ENCODE measurements at regions not wholly inside any gene's neighbourhood (a gene's known extent, or its start where the extent isn't known, plus 50 kb on each side); places are given as distances from the start of the nearest gene placed in this dataset.

DNA sequence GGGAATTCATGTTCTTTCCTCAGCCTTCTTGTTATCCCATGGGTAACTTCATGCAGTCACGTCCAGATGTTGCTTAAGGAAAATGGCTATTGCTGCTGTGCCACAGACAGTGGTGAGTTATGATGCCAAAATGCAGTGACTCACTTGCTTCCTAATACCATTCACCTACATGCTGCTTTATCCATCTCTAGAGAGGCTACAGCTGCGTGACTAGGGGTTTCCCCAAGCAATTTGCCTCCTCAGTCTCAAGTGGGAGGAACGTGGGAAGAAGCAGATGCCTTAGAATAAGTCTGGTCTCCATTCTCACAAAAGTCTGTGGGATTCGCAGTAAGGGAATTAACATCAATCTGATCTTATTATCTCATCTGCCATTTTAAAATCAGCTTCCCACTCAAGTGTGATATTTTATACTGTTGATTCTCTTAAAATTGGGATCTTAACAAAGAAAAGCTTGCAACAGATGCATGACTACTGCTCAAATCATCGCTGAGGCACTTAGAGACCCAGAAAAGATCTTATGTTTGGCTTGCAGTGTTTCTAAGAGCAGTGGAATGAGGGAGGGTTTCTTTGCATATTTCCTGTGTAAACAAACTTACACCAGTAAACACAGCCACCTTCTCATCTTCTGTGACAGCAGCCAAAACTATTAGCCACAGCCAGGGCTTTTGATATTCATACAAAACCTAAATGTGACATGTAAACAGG is 62.0 kb upstream of the ACP3 start:
- TF ChIP-seq, protein P1, sequence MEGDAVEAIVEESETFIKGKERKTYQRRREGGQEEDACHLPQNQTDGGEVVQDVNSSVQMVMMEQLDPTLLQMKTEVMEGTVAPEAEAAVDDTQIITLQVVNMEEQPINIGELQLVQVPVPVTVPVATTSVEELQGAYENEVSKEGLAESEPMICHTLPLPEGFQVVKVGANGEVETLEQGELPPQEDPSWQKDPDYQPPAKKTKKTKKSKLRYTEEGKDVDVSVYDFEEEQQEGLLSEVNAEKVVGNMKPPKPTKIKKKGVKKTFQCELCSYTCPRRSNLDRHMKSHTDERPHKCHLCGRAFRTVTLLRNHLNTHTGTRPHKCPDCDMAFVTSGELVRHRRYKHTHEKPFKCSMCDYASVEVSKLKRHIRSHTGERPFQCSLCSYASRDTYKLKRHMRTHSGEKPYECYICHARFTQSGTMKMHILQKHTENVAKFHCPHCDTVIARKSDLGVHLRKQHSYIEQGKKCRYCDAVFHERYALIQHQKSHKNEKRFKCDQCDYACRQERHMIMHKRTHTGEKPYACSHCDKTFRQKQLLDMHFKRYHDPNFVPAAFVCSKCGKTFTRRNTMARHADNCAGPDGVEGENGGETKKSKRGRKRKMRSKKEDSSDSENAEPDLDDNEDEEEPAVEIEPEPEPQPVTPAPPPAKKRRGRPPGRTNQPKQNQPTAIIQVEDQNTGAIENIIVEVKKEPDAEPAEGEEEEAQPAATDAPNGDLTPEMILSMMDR (IDR thresholded peaks at IDR 0.05): no peak
- TF ChIP-seq SMC3 (IDR thresholded peaks at IDR 0.05): no peak
- no peak for TF ChIP-seq CHD2 (IDR thresholded peaks at IDR 0.05; ENCODE audit: low read length, partially characterized antibody)
- no peak for TF ChIP-seq EP300 (IDR thresholded peaks at IDR 0.05)
- no peak for TF ChIP-seq CBX2 (IDR thresholded peaks at IDR 0.05; ENCODE audit: borderline replicate concordance, low read depth)
- no peak for TF ChIP-seq CBX8 (IDR thresholded peaks at IDR 0.05)
- TF ChIP-seq, protein P2, sequence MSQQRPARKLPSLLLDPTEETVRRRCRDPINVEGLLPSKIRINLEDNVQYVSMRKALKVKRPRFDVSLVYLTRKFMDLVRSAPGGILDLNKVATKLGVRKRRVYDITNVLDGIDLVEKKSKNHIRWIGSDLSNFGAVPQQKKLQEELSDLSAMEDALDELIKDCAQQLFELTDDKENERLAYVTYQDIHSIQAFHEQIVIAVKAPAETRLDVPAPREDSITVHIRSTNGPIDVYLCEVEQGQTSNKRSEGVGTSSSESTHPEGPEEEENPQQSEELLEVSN (IDR thresholded peaks at IDR 0.05; ENCODE audit: borderline replicate concordance, low read depth): no peak
- TF ChIP-seq NFE2L2 (conservative IDR thresholded peaks at IDR 0.05; ENCODE audit: low read length): no peak
- TF ChIP-seq POLR2A (IDR thresholded peaks at IDR 0.05; ENCODE audit: low read length): no peak
- TF ChIP-seq MYC (IDR thresholded peaks at IDR 0.05; ENCODE audit: borderline replicate concordance, low read length): no peak
- no peak for TF ChIP-seq ZFP36 (IDR thresholded peaks at IDR 0.05; ENCODE audit: borderline replicate concordance, partially characterized antibody)

All from A549 (cell line).